ENCODE measurements at regions not wholly inside any gene's neighbourhood (a gene's known extent, or its start where the extent isn't known, plus 50 kb on each side); places are given as distances from the start of the nearest gene placed in this dataset.

- no peaks in the 10 kb centered on the region for H3K36me3 ChIP-seq (ENCODE audit: control insufficient read depth, insufficient read depth, low read length)
- CTCF ChIA-PET = interaction anchor here (1.0 kb wide), 1 partner anchor 11 kb away, joined by 3 read pairs; no protein-coding TSS in a partner anchor
- DNase-seq (ENCODE audit: low read depth) = no peak
Observed at GRCh38 chr11:10990637-10991193, 132.9 kb upstream of the ZBED5 start.

GRCh38 chr11:10990160-10990559 lies 132.3 kb upstream of the ZBED5 start:
- Histone ChIP-seq H3K36me3 (ENCODE audit: control insufficient read depth, insufficient read depth, low read length) (no peaks in the 10 kb centered on the region), H3K4me3 (ENCODE audit: low read depth, low read length) (no peak overlapping the region), H3K27me3 (ENCODE audit: control insufficient read depth, insufficient read depth, low read length) (peaks cover 5% of the 10 kb centered on the region)
- no peak for TF ChIP-seq CTCF (IDR thresholded peaks at IDR 0.05; ENCODE audit: insufficient read depth, low read depth, low read length)
- no peak for DNase-seq (ENCODE audit: low read depth)
- CTCF ChIA-PET = interaction anchor here (1.5 kb wide), 1 partner anchor 56 kb away, joined by 3 read pairs; no protein-coding TSS in a partner anchor
- POLR2A ChIA-PET = no interaction called here

More at GRCh38 chr11:10990637-10991193, 132.9 kb upstream of the ZBED5 start:
- no peak for TF ChIP-seq CTCF (IDR thresholded peaks at IDR 0.05; ENCODE audit: insufficient read depth, low read depth, low read length)
- POLR2A ChIA-PET = no interaction called here
- Histone ChIP-seq H3K27me3 (ENCODE audit: control insufficient read depth, insufficient read depth, low read length) (peaks cover 7% of the 10 kb centered on the region), H3K4me3 (ENCODE audit: low read depth, low read length) (no peak overlapping the region)

- POLR2A ChIA-PET = no interaction called here
- no peaks in the 10 kb centered on the region for H3K36me3 ChIP-seq (ENCODE audit: control insufficient read depth, insufficient read depth, low read length)
- no peak overlapping the region for H3K4me3 ChIP-seq (ENCODE audit: low read depth, low read length)
- DNase-seq (ENCODE audit: low read depth) = no peak
- TF ChIP-seq CTCF (IDR thresholded peaks at IDR 0.05; ENCODE audit: insufficient read depth, low read depth, low read length) = no peak
- peaks cover 5% of the 10 kb centered on the region for H3K27me3 ChIP-seq (ENCODE audit: control insufficient read depth, insufficient read depth, low read length)
- CTCF ChIA-PET = no interaction called here
Observed at GRCh38 chr11:10986006-10986405, 128.2 kb upstream of the ZBED5 start.

GRCh38 chr11:10984742-10985141 lies 126.9 kb upstream of the ZBED5 start:
- peaks cover 5% of the 10 kb centered on the region for H3K27me3 ChIP-seq (ENCODE audit: control insufficient read depth, insufficient read depth, low read length)
- H3K36me3 ChIP-seq (ENCODE audit: control insufficient read depth, insufficient read depth, low read length) = no peaks in the 10 kb centered on the region
- ChIA-PET CTCF (no interaction called here), POLR2A (no interaction called here)
- TF ChIP-seq CTCF (IDR thresholded peaks at IDR 0.05; ENCODE audit: insufficient read depth, low read depth, low read length) = no peak
- no peak overlapping the region for H3K4me3 ChIP-seq (ENCODE audit: low read depth, low read length)
- DNase-seq (ENCODE audit: low read depth) = no peak

- ChIA-PET POLR2A (no interaction called here), CTCF (no interaction called here)
- H3K36me3 ChIP-seq (ENCODE audit: control insufficient read depth, insufficient read depth, low read length) = no peaks in the 10 kb centered on the region
- no peak for DNase-seq (ENCODE audit: low read depth)
- H3K27me3 ChIP-seq (ENCODE audit: control insufficient read depth, insufficient read depth, low read length) = peaks cover 5% of the 10 kb centered on the region
- no peak overlapping the region for H3K4me3 ChIP-seq (ENCODE audit: low read depth, low read length)
- no peak for TF ChIP-seq CTCF (IDR thresholded peaks at IDR 0.05; ENCODE audit: insufficient read depth, low read depth, low read length)
Observed at GRCh38 chr11:10984250-10984649, 126.4 kb upstream of the ZBED5 start.

Data from BJ (cell line).